MM.1S (cell line): ENCODE measurements at regions not wholly inside any gene's neighbourhood (a gene's known extent, or its start where the extent isn't known, plus 50 kb on each side); places are given as distances from the start of the nearest gene placed in this dataset.

Experiments used
- EZH2 ChIP-seq: fragments of 300-600 bp; sonication (generic); optimal IDR thresholded peaks from 2 replicates; pipeline ENCODE3; 2017; ENCODE audit warnings: low read depth, mild to moderate bottlenecking, antibody characterized with exemption, low read length, mixed read lengths
- EZH2phosphoT487 ChIP-seq: fragments of 300-600 bp; sonication (generic); IDR thresholded peaks from 2 replicates; pipeline ENCODE4 v1.6.1; 2018; ENCODE audit warnings: antibody characterized with exemption, low read length
- TF ChIP-seq, protein P1 (sequence below): fragments of 300-600 bp; sonication (generic); IDR thresholded peaks from 2 replicates; pipeline ENCODE4 v1.5.1; 2016; ENCODE audit warnings: antibody characterized with exemption, low read length, mixed read lengths

- TF ChIP-seq, protein P1, sequence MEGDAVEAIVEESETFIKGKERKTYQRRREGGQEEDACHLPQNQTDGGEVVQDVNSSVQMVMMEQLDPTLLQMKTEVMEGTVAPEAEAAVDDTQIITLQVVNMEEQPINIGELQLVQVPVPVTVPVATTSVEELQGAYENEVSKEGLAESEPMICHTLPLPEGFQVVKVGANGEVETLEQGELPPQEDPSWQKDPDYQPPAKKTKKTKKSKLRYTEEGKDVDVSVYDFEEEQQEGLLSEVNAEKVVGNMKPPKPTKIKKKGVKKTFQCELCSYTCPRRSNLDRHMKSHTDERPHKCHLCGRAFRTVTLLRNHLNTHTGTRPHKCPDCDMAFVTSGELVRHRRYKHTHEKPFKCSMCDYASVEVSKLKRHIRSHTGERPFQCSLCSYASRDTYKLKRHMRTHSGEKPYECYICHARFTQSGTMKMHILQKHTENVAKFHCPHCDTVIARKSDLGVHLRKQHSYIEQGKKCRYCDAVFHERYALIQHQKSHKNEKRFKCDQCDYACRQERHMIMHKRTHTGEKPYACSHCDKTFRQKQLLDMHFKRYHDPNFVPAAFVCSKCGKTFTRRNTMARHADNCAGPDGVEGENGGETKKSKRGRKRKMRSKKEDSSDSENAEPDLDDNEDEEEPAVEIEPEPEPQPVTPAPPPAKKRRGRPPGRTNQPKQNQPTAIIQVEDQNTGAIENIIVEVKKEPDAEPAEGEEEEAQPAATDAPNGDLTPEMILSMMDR, result no peak
- TF ChIP-seq EZH2phosphoT487 (no peak), EZH2 (no peak)
Observed at GRCh38 chr1:78370779-78371482, 119.8 kb upstream of the PTGFR start.
